ENCODE measurements at regions not wholly inside any gene's neighbourhood (a gene's known extent, or its start where the extent isn't known, plus 50 kb on each side); places are given as distances from the start of the nearest gene placed in this dataset.
"Not testable (repeated sequence)": the region's sequence is repeated elsewhere in the genome, so short reads cannot be mapped to it uniquely, and the experiment has no call there.

DNA sequence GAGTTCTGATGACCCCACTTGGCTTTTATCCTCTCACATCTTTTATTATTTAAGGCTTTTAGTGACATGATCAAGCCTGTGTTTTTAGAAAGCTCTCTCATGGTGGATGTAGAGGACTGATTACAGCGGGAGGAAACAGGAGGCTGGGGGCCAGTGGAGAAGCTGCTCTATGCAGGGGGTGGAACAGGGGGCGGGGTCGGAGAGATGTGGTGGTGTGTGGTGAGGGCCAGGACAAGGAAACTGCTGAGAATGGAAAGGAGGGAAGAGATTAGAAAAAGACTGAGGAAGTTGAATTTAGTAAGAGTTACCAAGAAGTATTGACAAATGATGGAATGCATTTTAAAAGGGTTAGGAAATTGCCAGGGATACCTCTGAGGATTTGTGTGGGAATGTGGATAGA, 292.2 kb downstream of the ZIC3 start:
- TF ChIP-seq, protein P1, sequence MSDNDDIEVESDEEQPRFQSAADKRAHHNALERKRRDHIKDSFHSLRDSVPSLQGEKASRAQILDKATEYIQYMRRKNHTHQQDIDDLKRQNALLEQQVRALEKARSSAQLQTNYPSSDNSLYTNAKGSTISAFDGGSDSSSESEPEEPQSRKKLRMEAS (IDR thresholded peaks at IDR 0.05; ENCODE audit: low read depth, low read length): no peak
- TF ChIP-seq POLR2A (IDR thresholded peaks at IDR 0.05; ENCODE audit: extremely low read depth, insufficient read length) (no peak), MYC (IDR thresholded peaks at IDR 0.05; ENCODE audit: low read depth, low read length) (no peak)
- TF ChIP-seq, protein P2, sequence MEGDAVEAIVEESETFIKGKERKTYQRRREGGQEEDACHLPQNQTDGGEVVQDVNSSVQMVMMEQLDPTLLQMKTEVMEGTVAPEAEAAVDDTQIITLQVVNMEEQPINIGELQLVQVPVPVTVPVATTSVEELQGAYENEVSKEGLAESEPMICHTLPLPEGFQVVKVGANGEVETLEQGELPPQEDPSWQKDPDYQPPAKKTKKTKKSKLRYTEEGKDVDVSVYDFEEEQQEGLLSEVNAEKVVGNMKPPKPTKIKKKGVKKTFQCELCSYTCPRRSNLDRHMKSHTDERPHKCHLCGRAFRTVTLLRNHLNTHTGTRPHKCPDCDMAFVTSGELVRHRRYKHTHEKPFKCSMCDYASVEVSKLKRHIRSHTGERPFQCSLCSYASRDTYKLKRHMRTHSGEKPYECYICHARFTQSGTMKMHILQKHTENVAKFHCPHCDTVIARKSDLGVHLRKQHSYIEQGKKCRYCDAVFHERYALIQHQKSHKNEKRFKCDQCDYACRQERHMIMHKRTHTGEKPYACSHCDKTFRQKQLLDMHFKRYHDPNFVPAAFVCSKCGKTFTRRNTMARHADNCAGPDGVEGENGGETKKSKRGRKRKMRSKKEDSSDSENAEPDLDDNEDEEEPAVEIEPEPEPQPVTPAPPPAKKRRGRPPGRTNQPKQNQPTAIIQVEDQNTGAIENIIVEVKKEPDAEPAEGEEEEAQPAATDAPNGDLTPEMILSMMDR (IDR thresholded peaks at IDR 0.05; ENCODE audit: low read depth, low read length): no peak
- H3K4me3 ChIP-seq (ENCODE audit: low read depth, low read length): no peak overlapping the region
- no peak for DNase-seq (ENCODE audit: low read depth)

DNA sequence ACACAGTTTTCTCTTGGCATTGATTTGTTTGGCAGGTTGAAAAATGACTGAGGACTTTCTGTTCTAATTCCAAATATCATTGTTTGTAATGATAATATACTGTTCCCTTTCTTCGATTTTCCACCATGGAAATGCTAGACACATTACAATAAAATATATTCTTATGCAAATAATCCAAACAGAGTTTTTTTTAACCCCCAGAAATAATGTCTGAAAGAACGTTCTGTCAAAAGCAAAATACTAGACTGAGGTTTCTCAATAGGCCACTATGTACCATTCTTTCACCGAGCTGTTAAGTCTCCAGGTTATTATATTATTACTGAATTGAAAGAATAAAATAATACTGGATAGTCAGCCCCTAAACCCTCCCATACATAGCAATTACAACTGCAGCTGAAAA, 312.5 kb downstream of the ZIC3 start:
- TF ChIP-seq, protein P2 (IDR thresholded peaks at IDR 0.05; ENCODE audit: low read depth, low read length): no peak
- TF ChIP-seq POLR2A (IDR thresholded peaks at IDR 0.05; ENCODE audit: extremely low read depth, insufficient read length): no peak
- no peak for TF ChIP-seq MYC (IDR thresholded peaks at IDR 0.05; ENCODE audit: low read depth, low read length)
- TF ChIP-seq, protein P1 (IDR thresholded peaks at IDR 0.05; ENCODE audit: low read depth, low read length): no peak
- no peak overlapping the region for H3K4me3 ChIP-seq (ENCODE audit: low read depth, low read length)
- no peak for DNase-seq (ENCODE audit: low read depth)

DNA sequence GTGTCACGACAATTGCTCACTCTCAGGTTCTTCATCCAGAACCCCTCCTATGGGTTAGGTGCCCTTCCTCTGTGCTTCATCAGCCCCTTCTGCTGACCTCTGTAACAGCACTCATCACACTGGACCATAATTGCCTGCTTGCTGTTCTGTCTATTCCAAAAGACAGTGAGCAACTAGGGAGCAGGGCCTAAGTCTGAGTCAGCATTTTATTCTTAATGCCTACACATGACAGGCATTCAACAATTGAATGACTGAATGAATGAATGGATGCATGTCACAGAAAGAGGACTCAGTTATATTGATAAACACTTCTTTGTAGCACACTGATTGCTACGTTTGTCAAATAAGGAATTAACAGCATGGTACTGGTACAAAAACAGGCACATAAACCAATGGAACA, 317.0 kb downstream of the ZIC3 start:
- TF ChIP-seq MYC (IDR thresholded peaks at IDR 0.05; ENCODE audit: low read depth, low read length) (no peak), POLR2A (IDR thresholded peaks at IDR 0.05; ENCODE audit: extremely low read depth, insufficient read length) (no peak)
- TF ChIP-seq, protein P2 (IDR thresholded peaks at IDR 0.05; ENCODE audit: low read depth, low read length): no peak
- TF ChIP-seq, protein P1 (IDR thresholded peaks at IDR 0.05; ENCODE audit: low read depth, low read length): no peak
- no peak for DNase-seq (ENCODE audit: low read depth)
- H3K4me3 ChIP-seq (ENCODE audit: low read depth, low read length): no peak overlapping the region

DNA sequence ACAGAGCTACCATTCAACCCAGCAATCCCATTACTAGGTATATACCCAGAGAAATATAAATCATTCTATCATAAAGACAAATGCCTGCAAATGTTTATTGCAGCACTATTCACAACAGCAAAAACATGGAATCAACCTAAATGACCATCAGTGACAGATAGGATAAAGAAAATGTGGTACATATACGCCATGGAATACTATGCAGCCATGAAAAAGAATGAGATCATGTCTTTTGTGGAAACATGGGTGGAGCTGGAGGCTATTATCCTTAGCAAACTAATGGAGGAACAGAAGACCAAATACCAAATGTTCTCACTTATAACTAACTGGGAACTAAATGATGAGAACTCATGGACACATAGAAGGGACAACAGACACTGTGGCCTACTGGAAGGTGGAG, 318.9 kb downstream of the ZIC3 start:
- not testable (repeated sequence) for H3K4me3 ChIP-seq (ENCODE audit: low read depth, low read length); DNase-seq (ENCODE audit: low read depth)

DNA sequence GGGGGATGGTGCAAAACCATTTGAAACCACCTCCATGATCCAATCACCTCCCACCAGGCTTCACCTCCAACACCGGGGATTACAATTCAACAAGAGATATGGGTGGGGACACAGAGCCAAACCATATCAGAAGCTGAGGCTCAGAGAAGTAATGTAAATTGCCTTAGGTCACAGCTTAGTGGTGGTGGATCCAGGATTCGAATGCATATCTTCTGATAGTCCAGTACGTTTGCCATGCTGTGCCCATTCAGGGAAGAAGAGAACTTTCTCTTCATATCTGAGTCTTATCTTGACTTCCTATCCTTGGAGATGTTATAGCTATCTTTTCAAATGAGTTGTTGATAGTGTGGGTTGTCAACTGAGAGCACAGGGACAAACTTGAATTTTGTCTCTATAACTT, 325.5 kb downstream of the ZIC3 start:
- H3K4me3 ChIP-seq (ENCODE audit: low read depth, low read length): no peak overlapping the region
- no peak for TF ChIP-seq POLR2A (IDR thresholded peaks at IDR 0.05; ENCODE audit: extremely low read depth, insufficient read length)
- TF ChIP-seq, protein P1 (IDR thresholded peaks at IDR 0.05; ENCODE audit: low read depth, low read length): no peak
- TF ChIP-seq, protein P2 (IDR thresholded peaks at IDR 0.05; ENCODE audit: low read depth, low read length): no peak
- no peak for TF ChIP-seq MYC (IDR thresholded peaks at IDR 0.05; ENCODE audit: low read depth, low read length)
- no peak for DNase-seq (ENCODE audit: low read depth)

DNA sequence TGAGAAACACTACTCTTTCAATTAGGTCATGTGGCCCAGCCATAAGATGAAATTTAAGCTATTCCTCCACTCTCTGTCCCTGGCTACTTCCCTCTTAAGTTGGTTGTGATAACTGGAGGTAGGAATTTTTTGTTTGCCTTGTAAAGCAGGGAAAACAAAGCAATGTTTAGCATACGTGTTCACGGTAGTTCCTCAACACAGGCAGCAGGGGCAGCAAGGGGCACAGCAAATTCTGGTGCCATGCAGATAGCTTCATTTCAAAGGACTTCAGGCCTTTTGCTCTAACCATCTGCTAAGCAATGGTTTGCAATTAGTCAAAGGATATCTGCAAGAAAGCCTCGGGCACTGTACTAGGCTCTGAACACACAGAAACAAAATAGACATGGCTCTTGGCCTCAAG, 330.2 kb downstream of the ZIC3 start:
- no peak overlapping the region for H3K4me3 ChIP-seq (ENCODE audit: low read depth, low read length)
- no peak for DNase-seq (ENCODE audit: low read depth)
- TF ChIP-seq, protein P2 (IDR thresholded peaks at IDR 0.05; ENCODE audit: low read depth, low read length): no peak
- TF ChIP-seq, protein P1 (IDR thresholded peaks at IDR 0.05; ENCODE audit: low read depth, low read length): no peak
- TF ChIP-seq POLR2A (IDR thresholded peaks at IDR 0.05; ENCODE audit: extremely low read depth, insufficient read length) (no peak), MYC (IDR thresholded peaks at IDR 0.05; ENCODE audit: low read depth, low read length) (no peak)

All from NB4 (cell line).